MM.1S (cell line): ENCODE measurements at regions not wholly inside any gene's neighbourhood (a gene's known extent, or its start where the extent isn't known, plus 50 kb on each side); places are given as distances from the start of the nearest gene placed in this dataset.

Experiments
- DNase-seq: peaks from one replicate; pipeline ENCODE4 v3.0.0-alpha.2; 2015
- H2AFZ ChIP-seq: fragments of 300-600 bp; sonication (generic); 2 replicates; pipeline ENCODE4 v1.6.0; 2016; ENCODE audit warnings: antibody characterized with exemption, low read length
- H3F3A ChIP-seq: fragments of 300-600 bp; sonication (generic); 2 replicates; pipeline ENCODE4 v1.6.1; 2016; ENCODE audit warnings: mild to moderate bottlenecking, antibody characterized with exemption, low read length, moderate library complexity, mixed read lengths; ENCODE audit not compliant: insufficient read depth
- H3K27ac ChIP-seq: fragments of 300-600 bp; sonication (generic); 2 replicates; pipeline ENCODE4 v1.5.1; 2016; ENCODE audit warnings: mild to moderate bottlenecking, low read length
- H3K27me3 ChIP-seq: fragments of 300-600 bp; sonication (generic); replicated peaks from 2 replicates; pipeline ENCODE4 v1.6.0; 2016; ENCODE audit warnings: low read length; ENCODE audit not compliant: insufficient read depth
- H3K36me3 ChIP-seq: fragments of 300-600 bp; sonication (generic); replicated peaks from 2 replicates; pipeline ENCODE4 v1.6.1; 2016; ENCODE audit warnings: mild to moderate bottlenecking, low read length, mixed read lengths; ENCODE audit not compliant: insufficient read depth
- H3K4me1 ChIP-seq: fragments of 300-600 bp; sonication (generic); 2 replicates; pipeline ENCODE4 v1.6.1; 2016; ENCODE audit warnings: low read length, mixed read lengths
- H3K4me2 ChIP-seq: fragments of 300-600 bp; sonication (generic); 2 replicates; pipeline ENCODE4 v1.6.0; 2016; ENCODE audit warnings: low read depth, low read length
- H3K4me3 ChIP-seq: fragments of 300-600 bp; sonication (generic); 2 replicates; pipeline ENCODE4 v1.5.1; 2016; ENCODE audit warnings: low read length, mixed read lengths
- H3K79me2 ChIP-seq: fragments of 300-600 bp; sonication (generic); 2 replicates; pipeline ENCODE4 v1.6.1; 2016; ENCODE audit warnings: mixed run types, low read length, mixed read lengths
- H3K9ac ChIP-seq: fragments of 300-600 bp; sonication (generic); 2 replicates; pipeline ENCODE4 v1.6.1; 2016; ENCODE audit warnings: low read length, mixed read lengths
- H3K9me2 ChIP-seq: fragments of 300-600 bp; sonication (generic); replicated peaks from 2 replicates; pipeline ENCODE4 v1.6.1; 2016; ENCODE audit warnings: mild to moderate bottlenecking, low read length, mixed read lengths; ENCODE audit not compliant: insufficient read depth
- H3K9me3 ChIP-seq: fragments of 300-600 bp; sonication (generic); replicated peaks from 2 replicates; pipeline ENCODE4 v1.6.1; 2016; ENCODE audit warnings: mild to moderate bottlenecking, low read length, mixed read lengths; ENCODE audit not compliant: insufficient read depth
- H4K20me1 ChIP-seq: fragments of 300-600 bp; sonication (generic); 2 replicates; pipeline ENCODE4 v1.6.1; 2016; ENCODE audit warnings: mild to moderate bottlenecking, low read length, moderate library complexity, mixed read lengths; ENCODE audit not compliant: insufficient read depth
- CTCF ChIP-seq: fragments of 300-600 bp; sonication (generic); IDR thresholded peaks from 2 replicates; pipeline ENCODE4 v1.5.1; 2016; ENCODE audit warnings: antibody characterized with exemption, low read length, mixed read lengths
- EZH2 ChIP-seq: fragments of 300-600 bp; sonication (generic); optimal IDR thresholded peaks from 2 replicates; pipeline ENCODE3; 2017; ENCODE audit warnings: low read depth, mild to moderate bottlenecking, antibody characterized with exemption, low read length, mixed read lengths
- EZH2phosphoT487 ChIP-seq: fragments of 300-600 bp; sonication (generic); IDR thresholded peaks from 2 replicates; pipeline ENCODE4 v1.6.1; 2018; ENCODE audit warnings: antibody characterized with exemption, low read length

GRCh38 chr3:145118303-145118702 is 1042.7 kb downstream of the PLOD2 start:
- no peak for DNase-seq
- H3K36me3 ChIP-seq: no peaks in the 10 kb centered on the region
- no peaks in the 10 kb centered on the region for H3K9me2 ChIP-seq
- no peak overlapping the region for H3K27ac ChIP-seq
- no peaks in the 10 kb centered on the region for H3K9me3 ChIP-seq
- H3K9ac ChIP-seq: no peak overlapping the region
- H3K4me1 ChIP-seq: no peaks in the 10 kb centered on the region
- no peak overlapping the region for H3K4me2 ChIP-seq
- H3K27me3 ChIP-seq: no peaks in the 10 kb centered on the region
- H3F3A ChIP-seq: no peaks in the 10 kb centered on the region
- TF ChIP-seq CTCF (no peak), EZH2 (no peak), EZH2phosphoT487 (no peak)
- H3K79me2 ChIP-seq: no peaks in the 10 kb centered on the region
- H2AFZ ChIP-seq: no peak overlapping the region
- H3K4me3 ChIP-seq: no peak overlapping the region
- H4K20me1 ChIP-seq: no peaks in the 10 kb centered on the region

- no peaks in the 10 kb centered on the region for H3F3A ChIP-seq
- H3K4me3 ChIP-seq: no peak overlapping the region
- DNase-seq: no peak
- H3K79me2 ChIP-seq: no peaks in the 10 kb centered on the region
- no peaks in the 10 kb centered on the region for H3K9me3 ChIP-seq
- TF ChIP-seq CTCF: no peak
- no peak for TF ChIP-seq EZH2phosphoT487
- TF ChIP-seq EZH2: no peak
- H3K4me2 ChIP-seq: no peak overlapping the region
- no peaks in the 10 kb centered on the region for H3K4me1 ChIP-seq
- no peak overlapping the region for H3K9ac ChIP-seq
- no peak overlapping the region for H2AFZ ChIP-seq
- no peaks in the 10 kb centered on the region for H3K9me2 ChIP-seq
- no peaks in the 10 kb centered on the region for H3K27me3 ChIP-seq
- H4K20me1 ChIP-seq: no peaks in the 10 kb centered on the region
- no peaks in the 10 kb centered on the region for H3K36me3 ChIP-seq
- H3K27ac ChIP-seq: no peak overlapping the region
These were observed 1035.9 kb downstream of the PLOD2 start for GRCh38 chr3:145124900-145125678.

GRCh38 chr3:145133281-145133680 is 1027.7 kb downstream of the PLOD2 start:
- no peaks in the 10 kb centered on the region for H3K4me1 ChIP-seq
- no peaks in the 10 kb centered on the region for H4K20me1 ChIP-seq
- H3K9me2 ChIP-seq: no peaks in the 10 kb centered on the region
- H3K9ac ChIP-seq: no peak overlapping the region
- no peak overlapping the region for H3K27ac ChIP-seq
- no peak overlapping the region for H3K4me2 ChIP-seq
- H3F3A ChIP-seq: no peaks in the 10 kb centered on the region
- no peaks in the 10 kb centered on the region for H3K27me3 ChIP-seq
- H3K9me3 ChIP-seq: no peaks in the 10 kb centered on the region
- H2AFZ ChIP-seq: no peak overlapping the region
- no peak for DNase-seq
- no peak overlapping the region for H3K4me3 ChIP-seq
- H3K36me3 ChIP-seq: no peaks in the 10 kb centered on the region
- H3K79me2 ChIP-seq: no peaks in the 10 kb centered on the region
- TF ChIP-seq EZH2: no peak
- no peak for TF ChIP-seq CTCF
- TF ChIP-seq EZH2phosphoT487: no peak
